ENCODE measurements at regions not wholly inside any gene's neighbourhood (a gene's known extent, or its start where the extent isn't known, plus 50 kb on each side); places are given as distances from the start of the nearest gene placed in this dataset.

DNA sequence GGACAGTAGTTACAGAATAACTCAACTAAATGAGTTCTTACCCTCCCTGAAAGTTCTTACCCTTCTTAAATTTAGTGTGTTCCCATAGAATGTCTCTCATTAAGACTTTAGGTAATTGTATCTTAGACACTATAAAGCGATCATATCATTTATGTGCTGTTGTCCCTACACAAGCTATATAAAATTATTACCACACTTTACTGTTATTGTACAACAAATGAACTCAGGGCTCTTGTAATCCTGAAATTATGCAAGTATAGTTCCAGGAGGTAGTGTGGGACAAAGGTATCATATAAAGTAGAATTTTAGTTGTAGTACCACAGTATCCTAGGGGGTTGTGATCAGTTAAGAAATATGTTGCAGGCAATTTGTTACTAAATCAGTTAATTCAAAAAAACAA lies 167.4 kb upstream of the CARMIL1 start:
- TF ChIP-seq, protein P1, sequence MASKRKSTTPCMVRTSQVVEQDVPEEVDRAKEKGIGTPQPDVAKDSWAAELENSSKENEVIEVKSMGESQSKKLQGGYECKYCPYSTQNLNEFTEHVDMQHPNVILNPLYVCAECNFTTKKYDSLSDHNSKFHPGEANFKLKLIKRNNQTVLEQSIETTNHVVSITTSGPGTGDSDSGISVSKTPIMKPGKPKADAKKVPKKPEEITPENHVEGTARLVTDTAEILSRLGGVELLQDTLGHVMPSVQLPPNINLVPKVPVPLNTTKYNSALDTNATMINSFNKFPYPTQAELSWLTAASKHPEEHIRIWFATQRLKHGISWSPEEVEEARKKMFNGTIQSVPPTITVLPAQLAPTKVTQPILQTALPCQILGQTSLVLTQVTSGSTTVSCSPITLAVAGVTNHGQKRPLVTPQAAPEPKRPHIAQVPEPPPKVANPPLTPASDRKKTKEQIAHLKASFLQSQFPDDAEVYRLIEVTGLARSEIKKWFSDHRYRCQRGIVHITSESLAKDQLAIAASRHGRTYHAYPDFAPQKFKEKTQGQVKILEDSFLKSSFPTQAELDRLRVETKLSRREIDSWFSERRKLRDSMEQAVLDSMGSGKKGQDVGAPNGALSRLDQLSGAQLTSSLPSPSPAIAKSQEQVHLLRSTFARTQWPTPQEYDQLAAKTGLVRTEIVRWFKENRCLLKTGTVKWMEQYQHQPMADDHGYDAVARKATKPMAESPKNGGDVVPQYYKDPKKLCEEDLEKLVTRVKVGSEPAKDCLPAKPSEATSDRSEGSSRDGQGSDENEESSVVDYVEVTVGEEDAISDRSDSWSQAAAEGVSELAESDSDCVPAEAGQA (IDR thresholded peaks at IDR 0.05; ENCODE audit: low read depth) = no peak
- TF ChIP-seq, protein P1 (CRISPR knock-in tag; IDR thresholded peaks at IDR 0.05; ENCODE audit: borderline replicate concordance) = no peak
- TF ChIP-seq RNF2 (conservative IDR thresholded peaks at IDR 0.05; ENCODE audit: low read depth) = no peak
- TF ChIP-seq ZNF720 (CRISPR knock-in tag; IDR thresholded peaks at IDR 0.05) = no peak
- TF ChIP-seq ZNF331 (CRISPR knock-in tag; IDR thresholded peaks at IDR 0.05) = no peak
- no peak for TF ChIP-seq ZBTB7A (CRISPR knock-in tag; IDR thresholded peaks at IDR 0.05)
- TF ChIP-seq ESRRA (CRISPR knock-in tag; IDR thresholded peaks at IDR 0.05; ENCODE audit: low read depth) = no peak
- TF ChIP-seq NR1H2 (CRISPR knock-in tag; IDR thresholded peaks at IDR 0.05; ENCODE audit: borderline replicate concordance, low read depth) = no peak
- no peak for TF ChIP-seq ZSCAN20 (CRISPR knock-in tag; IDR thresholded peaks at IDR 0.05; ENCODE audit: borderline replicate concordance)
- TF ChIP-seq SATB2 (CRISPR knock-in tag; IDR thresholded peaks at IDR 0.05) = no peak
- TF ChIP-seq, protein P2, sequence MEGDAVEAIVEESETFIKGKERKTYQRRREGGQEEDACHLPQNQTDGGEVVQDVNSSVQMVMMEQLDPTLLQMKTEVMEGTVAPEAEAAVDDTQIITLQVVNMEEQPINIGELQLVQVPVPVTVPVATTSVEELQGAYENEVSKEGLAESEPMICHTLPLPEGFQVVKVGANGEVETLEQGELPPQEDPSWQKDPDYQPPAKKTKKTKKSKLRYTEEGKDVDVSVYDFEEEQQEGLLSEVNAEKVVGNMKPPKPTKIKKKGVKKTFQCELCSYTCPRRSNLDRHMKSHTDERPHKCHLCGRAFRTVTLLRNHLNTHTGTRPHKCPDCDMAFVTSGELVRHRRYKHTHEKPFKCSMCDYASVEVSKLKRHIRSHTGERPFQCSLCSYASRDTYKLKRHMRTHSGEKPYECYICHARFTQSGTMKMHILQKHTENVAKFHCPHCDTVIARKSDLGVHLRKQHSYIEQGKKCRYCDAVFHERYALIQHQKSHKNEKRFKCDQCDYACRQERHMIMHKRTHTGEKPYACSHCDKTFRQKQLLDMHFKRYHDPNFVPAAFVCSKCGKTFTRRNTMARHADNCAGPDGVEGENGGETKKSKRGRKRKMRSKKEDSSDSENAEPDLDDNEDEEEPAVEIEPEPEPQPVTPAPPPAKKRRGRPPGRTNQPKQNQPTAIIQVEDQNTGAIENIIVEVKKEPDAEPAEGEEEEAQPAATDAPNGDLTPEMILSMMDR (CRISPR knock-in tag; IDR thresholded peaks at IDR 0.05) = no peak
- TF ChIP-seq, protein P3, sequence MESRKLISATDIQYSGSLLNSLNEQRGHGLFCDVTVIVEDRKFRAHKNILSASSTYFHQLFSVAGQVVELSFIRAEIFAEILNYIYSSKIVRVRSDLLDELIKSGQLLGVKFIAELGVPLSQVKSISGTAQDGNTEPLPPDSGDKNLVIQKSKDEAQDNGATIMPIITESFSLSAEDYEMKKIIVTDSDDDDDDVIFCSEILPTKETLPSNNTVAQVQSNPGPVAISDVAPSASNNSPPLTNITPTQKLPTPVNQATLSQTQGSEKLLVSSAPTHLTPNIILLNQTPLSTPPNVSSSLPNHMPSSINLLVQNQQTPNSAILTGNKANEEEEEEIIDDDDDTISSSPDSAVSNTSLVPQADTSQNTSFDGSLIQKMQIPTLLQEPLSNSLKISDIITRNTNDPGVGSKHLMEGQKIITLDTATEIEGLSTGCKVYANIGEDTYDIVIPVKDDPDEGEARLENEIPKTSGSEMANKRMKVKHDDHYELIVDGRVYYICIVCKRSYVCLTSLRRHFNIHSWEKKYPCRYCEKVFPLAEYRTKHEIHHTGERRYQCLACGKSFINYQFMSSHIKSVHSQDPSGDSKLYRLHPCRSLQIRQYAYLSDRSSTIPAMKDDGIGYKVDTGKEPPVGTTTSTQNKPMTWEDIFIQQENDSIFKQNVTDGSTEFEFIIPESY (CRISPR knock-in tag; IDR thresholded peaks at IDR 0.05) = no peak
- TF ChIP-seq ZNF34 (CRISPR knock-in tag; IDR thresholded peaks at IDR 0.05; ENCODE audit: borderline replicate concordance) = no peak
- TF ChIP-seq PRPF4 (IDR thresholded peaks at IDR 0.05; ENCODE audit: low read depth, low read length, poor library complexity, severe bottlenecking) = no peak
